HepG2 (cell line): ENCODE measurements at regions not wholly inside any gene's neighbourhood (a gene's known extent, or its start where the extent isn't known, plus 50 kb on each side); places are given as distances from the start of the nearest gene placed in this dataset.

Source experiments
- ATAC-seq: fragments of 200-7000 bp; cut with Tn5 transposase; 3 replicates; pipeline ENCODE4 v1.9.1; 2020; ENCODE audit warnings: mild to moderate bottlenecking, moderate library complexity
- BruUV-seq: library from RNA; stranded (reverse); fragments of 400-500 nt; replicated peaks from 2 replicates; lab custom pipeline; 2021; lab: Mats Ljungman, UMichigan
- CTCF ChIA-PET: fragments of 300-600 bp; formaldehyde crosslinking; extraction: SDS; loops from one replicate; lab custom pipeline; 2021; ENCODE audit warnings: low total read pairs, inconsistent platforms, low intra/inter-chr PET ratio; lab: Yijun Ruan, JAX
- POLR2A ChIA-PET: fragments of 350-600 bp; sonication (Branson Sonifier 250); formaldehyde crosslinking; loops from one replicate; lab custom pipeline; 2020; ENCODE audit warnings: antibody characterized with exemption, inconsistent platforms; lab: Yijun Ruan, JAX
- DNase-seq: peaks from one replicate; pipeline ENCODE4 v3.0.0-alpha.2; 2015; ENCODE audit warnings: low spot score
- FAIRE-seq: peaks from 3 replicates; lab custom pipeline; 2011; peaks lifted over from hg19 to GRCh38; lab: Jason Lieb, UNC
- H2AFZ ChIP-seq: one replicate; pipeline ENCODE4 v1.6.1; 2011; ENCODE audit warnings: low read length, inconsistent platforms
- H3K27ac ChIP-seq: fragments of 300-600 bp; 3 replicates; pipeline ENCODE4 v1.8.0; 2011; ENCODE audit warnings: mixed run types, mild to moderate bottlenecking, mixed read lengths, low read length, inconsistent platforms; ENCODE audit not compliant: insufficient read depth; ENCODE audit errors: extremely low read length
- H3K27me3 ChIP-seq, 2 experiments: fragments of 200-600 bp in 1 of 2; 2 replicates in 1 of 2; 3 replicates in 1 of 2; pipeline versions ENCODE4 v1.6.0 to v1.8.0; 2011; ENCODE audit warnings: low read length in 2 of 2, mild to moderate bottlenecking in 2 of 2, moderate library complexity in 2 of 2, inconsistent platforms in 1 of 2; ENCODE audit not compliant: insufficient read depth in 2 of 2, control insufficient read depth in 1 of 2
- H3K36me3 ChIP-seq, 2 experiments: fragments of 200-600 bp in 1 of 2; replicated peaks in 1 of 2; 2 replicates in 1 of 2; 3 replicates in 1 of 2; pipeline versions ENCODE4 v1.5.1 to v1.8.0; 2011; ENCODE audit warnings: low read length in 2 of 2, inconsistent platforms in 1 of 2; ENCODE audit not compliant: insufficient read depth in 2 of 2, control insufficient read depth in 1 of 2
- H3K4me1 ChIP-seq: 2 replicates; pipeline ENCODE4 v1.5.1; 2012; ENCODE audit warnings: low read length, inconsistent platforms; ENCODE audit not compliant: insufficient read depth
- H3K4me2 ChIP-seq: 2 replicates; pipeline ENCODE4 v1.6.0; 2011; ENCODE audit warnings: low read depth, low read length, inconsistent platforms
- H3K4me3 ChIP-seq, 3 experiments: fragments of 200-600 bp in 1 of 3; sonication (generic), shearing (Covaris generic) in 1 of 3; replicated peaks in 1 of 3; 2 replicates each; pipeline ENCODE4 v1.5.1; 2011 to 2016; ENCODE audit warnings: low read length in 3 of 3, inconsistent platforms in 2 of 3, low read depth in 2 of 3, mild to moderate bottlenecking in 2 of 3, control low read depth in 1 of 3, mixed read lengths in 1 of 3; ENCODE audit not compliant: insufficient read depth in 1 of 3
- H3K79me2 ChIP-seq: one replicate; pipeline ENCODE4 v1.6.1; 2011; ENCODE audit warnings: low read length, inconsistent platforms; ENCODE audit not compliant: insufficient read depth
- H3K9ac ChIP-seq: 2 replicates; pipeline ENCODE4 v1.6.0; 2011; ENCODE audit warnings: mild to moderate bottlenecking, low read depth, low read length, inconsistent platforms; ENCODE audit not compliant: insufficient read depth
- H3K9me3 ChIP-seq: 2 replicates; pipeline ENCODE4 v1.5.1; 2012; ENCODE audit warnings: mild to moderate bottlenecking, low read length
- H4K20me1 ChIP-seq: 2 replicates; pipeline ENCODE4 v1.6.0; 2011; ENCODE audit warnings: inconsistent platforms, mild to moderate bottlenecking, low read length, moderate library complexity; ENCODE audit not compliant: insufficient read depth
- AGO2 ChIP-seq: fragments of 200-400 bp; formaldehyde crosslinking; optimal IDR thresholded peaks from 2 replicates; pipeline ENCODE3; 2017; ENCODE audit warnings: mild to moderate bottlenecking, low read depth, low read length, moderate library complexity
- CENPBD1 ChIP-seq: sonication (generic); formaldehyde crosslinking; IDR thresholded peaks from 2 replicates; pipeline ENCODE4 v1.8.0; 2022; ENCODE audit warnings: missing genetic modification reagents, low read depth, mild to moderate bottlenecking, borderline replicate concordance
- EEA1 ChIP-seq: sonication (generic); formaldehyde crosslinking; IDR thresholded peaks from 2 replicates; pipeline ENCODE4 v1.5.1; 2020; ENCODE audit warnings: mild to moderate bottlenecking, missing genetic modification reagents, borderline replicate concordance
- HDAC1 ChIP-seq: sonication (generic); formaldehyde crosslinking; IDR thresholded peaks from 2 replicates; pipeline ENCODE4 v1.5.1; 2020; ENCODE audit warnings: mild to moderate bottlenecking, missing genetic modification reagents
- PRDM15 ChIP-seq: sonication (generic); formaldehyde crosslinking; IDR thresholded peaks from 2 replicates; pipeline ENCODE4 v1.4.0; 2020; ENCODE audit warnings: missing genetic modification reagents
- RAD21 ChIP-seq: fragments of 450-650 bp; formaldehyde crosslinking; IDR thresholded peaks from 2 replicates; pipeline ENCODE4 v1.5.0; 2020; ENCODE audit warnings: mild to moderate bottlenecking
- SAFB2 ChIP-seq: sonication (generic); formaldehyde crosslinking; IDR thresholded peaks from 2 replicates; pipeline ENCODE4 v1.5.1; 2020; ENCODE audit warnings: missing genetic modification reagents, low read depth, mild to moderate bottlenecking, borderline replicate concordance
- ZNF143 ChIP-seq: sonication (generic); formaldehyde crosslinking; IDR thresholded peaks from 2 replicates; pipeline ENCODE4 v1.4.0; 2020; ENCODE audit warnings: missing genetic modification reagents
- ZNF496 ChIP-seq: sonication (generic); formaldehyde crosslinking; IDR thresholded peaks from 2 replicates; pipeline ENCODE4 v1.8.1; 2023; ENCODE audit warnings: mild to moderate bottlenecking, moderate library complexity, missing genetic modification reagents; ENCODE audit not compliant: insufficient replicate concordance
- ZNF609 ChIP-seq: sonication (generic); formaldehyde crosslinking; IDR thresholded peaks from 2 replicates; pipeline ENCODE4 v1.4.0; 2020; ENCODE audit warnings: mild to moderate bottlenecking, missing genetic modification reagents, borderline replicate concordance
- WGBS: methylation state at CpG from one replicate; pipeline ENCODE4 v1.1.6; 2017; ENCODE audit warnings: low lambda C conversion rate; 5-methylcytosine and 5-hydroxymethylcytosine counted together
- in situ Hi-C: cut with HindIII; loops from 2 replicates; pipeline ENCODE4 v1.10.0; 2017; ENCODE audit warnings: low pct_unique_long_range_greater_than_20kb; ENCODE audit not compliant: extremely low pct_ligation_motif_present
- intact Hi-C: fragments of 100-400 bp; cut with micrococcal nuclease; formaldehyde crosslinking; loops from one replicate; pipeline ENCODE4 v1.10.0; 2022; ENCODE audit not compliant: unreplicated experiment

- TF ChIP-seq ZNF609 (CRISPR knock-in tag): no peak
- no peak for TF ChIP-seq AGO2
Measured at GRCh38 chr18:57855551-57855950, 52.4 kb upstream of the ATP8B1 start (continued).

GRCh38 chr18:57854726-57855125 lies 51.6 kb upstream of the ATP8B1 start:
- Histone ChIP-seq H3K9me3 (no peaks in the 10 kb centered on the region), H4K20me1 (no peaks in the 10 kb centered on the region), H3K4me2 (no peak overlapping the region), H3K4me1 (no peaks in the 10 kb centered on the region), H2AFZ (no peak overlapping the region), H3K36me3 (no peaks in the 10 kb centered on the region), H3K79me2 (no peaks in the 10 kb centered on the region), H3K27me3 (no peaks in the 10 kb centered on the region; a peak in 1 of 5 replicates), H3K27ac (no peak overlapping the region), H3K4me3 (no peak overlapping the region), H3K9ac (no peak overlapping the region)
- no TSS peak for BruUV-seq
- in situ Hi-C loops: no loop called here
- FAIRE-seq: no peak
- intact Hi-C loops: loop anchor here (5.0 to 10.0 kb wide), 3 partner anchors 50 to 232 kb away; partner anchors contain the start of genes ATP8B1 and NARS1
- ChIA-PET CTCF (no interaction called here), POLR2A (no interaction called here)
- no peak for ATAC-seq
- no peak for DNase-seq
- WGBS: 1% methylated on average over 3 of the region's 3 CpGs
- no peak for TF ChIP-seq CENPBD1
- TF ChIP-seq PRDM15: no peak
- no peak for TF ChIP-seq ZNF143
- no peak for TF ChIP-seq SAFB2 (CRISPR knock-in tag)
- TF ChIP-seq EEA1 (CRISPR knock-in tag): no peak
- no peak for TF ChIP-seq ZNF496
- TF ChIP-seq HDAC1 (CRISPR knock-in tag): no peak
- TF ChIP-seq RAD21 (CRISPR knock-in tag): no peak
